NCI-H1694 (cell line): ENCODE measurements at regions not wholly inside any gene's neighbourhood (a gene's known extent, or its start where the extent isn't known, plus 50 kb on each side); places are given as distances from the start of the nearest gene placed in this dataset.

Source experiments
- DNase-seq: peaks from one replicate; lab custom pipeline; 2025; lab: John Stamatoyannopoulos, UW

- no peak for DNase-seq
Observed at GRCh38 chr4:62899646-62900364, 1509.4 kb downstream of the TECRL start.

GRCh38 chr4:62898115-62898514 lies 1511.1 kb downstream of the TECRL start:
- no peak for DNase-seq

- no peak for DNase-seq
Observed at GRCh38 chr4:62896721-62897120, 1512.5 kb downstream of the TECRL start.

DNA sequence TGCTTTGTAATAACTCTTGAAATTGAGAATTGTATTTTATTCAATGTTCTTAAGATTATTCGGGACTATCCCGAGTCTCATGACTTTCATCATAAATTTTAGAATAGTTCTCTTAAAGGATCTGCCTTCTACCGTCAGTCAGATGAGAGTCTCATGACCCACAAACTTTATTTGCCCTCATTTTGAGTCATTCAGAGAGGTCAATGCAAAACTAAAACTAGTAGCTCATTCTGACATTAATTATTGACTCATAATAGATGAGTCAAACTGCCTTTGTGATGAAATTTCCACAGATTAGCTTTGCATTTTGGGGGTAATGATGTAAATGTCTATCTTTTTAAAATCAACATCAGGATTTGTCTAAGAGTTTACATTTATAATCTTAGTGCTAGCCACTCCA lies 1527.3 kb downstream of the TECRL start:
- DNase-seq = no peak

GRCh38 chr4:62881210-62881609 lies 1528.0 kb downstream of the TECRL start:
- DNase-seq = no peak

DNA sequence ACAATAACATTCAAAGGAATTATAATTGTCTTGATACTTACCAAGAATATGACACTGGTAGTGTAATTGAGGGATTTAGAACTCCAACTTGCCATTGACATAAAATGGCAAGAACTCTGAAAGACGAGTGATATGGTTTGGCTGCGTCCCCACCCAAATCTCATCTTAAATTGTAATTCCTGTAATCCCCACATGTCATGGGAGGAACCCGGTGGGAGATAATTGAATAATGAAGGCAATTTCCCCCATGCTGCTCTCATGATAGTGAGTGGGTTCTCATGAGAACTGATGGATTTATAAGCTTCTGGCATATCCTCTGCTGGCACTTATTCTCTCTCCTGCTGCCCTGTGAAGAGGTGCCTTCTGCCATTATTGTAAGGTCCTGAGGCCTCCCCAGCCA lies 1536.4 kb downstream of the TECRL start:
- DNase-seq = no peak

- DNase-seq = no peak
Observed at GRCh38 chr4:62871078-62871477, 1538.2 kb downstream of the TECRL start.

DNA sequence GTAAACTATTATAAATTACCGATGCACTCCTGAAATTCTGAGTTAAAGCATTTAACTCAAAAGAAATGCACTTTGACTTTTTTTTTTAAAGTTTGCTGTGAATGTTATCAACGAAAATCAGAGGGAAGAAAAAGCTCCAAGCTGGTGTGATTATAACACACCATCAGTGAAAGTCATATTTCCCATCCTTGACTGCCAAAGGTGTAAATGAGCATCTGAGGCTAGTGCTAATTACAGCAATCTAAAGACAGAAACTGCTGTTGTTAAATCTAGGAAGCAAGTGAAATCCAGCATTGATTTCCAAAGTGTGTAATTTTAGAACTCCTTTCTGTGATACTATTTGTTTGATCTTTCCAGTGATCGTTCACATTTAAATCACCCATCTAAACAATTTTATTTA lies 1538.8 kb downstream of the TECRL start:
- no peak for DNase-seq

DNA sequence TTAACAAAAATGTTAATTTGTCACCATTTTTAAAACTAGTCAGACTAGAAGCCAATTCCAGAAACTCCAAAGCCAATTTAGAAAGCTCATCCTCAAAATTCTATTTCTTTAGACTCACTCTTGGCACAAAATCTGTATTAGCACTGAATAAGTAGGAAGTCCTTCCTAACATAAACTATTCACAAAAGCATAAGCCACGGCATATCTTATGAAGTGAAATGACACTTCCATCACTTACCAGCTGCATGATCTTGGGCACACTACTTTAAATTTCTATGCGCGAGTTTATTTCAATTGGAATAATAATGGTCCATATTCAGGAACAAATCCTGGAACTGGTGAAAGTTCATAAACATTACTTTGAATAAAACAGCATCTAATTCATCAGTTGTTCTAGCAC lies 1544.0 kb downstream of the TECRL start:
- DNase-seq = no peak

DNA sequence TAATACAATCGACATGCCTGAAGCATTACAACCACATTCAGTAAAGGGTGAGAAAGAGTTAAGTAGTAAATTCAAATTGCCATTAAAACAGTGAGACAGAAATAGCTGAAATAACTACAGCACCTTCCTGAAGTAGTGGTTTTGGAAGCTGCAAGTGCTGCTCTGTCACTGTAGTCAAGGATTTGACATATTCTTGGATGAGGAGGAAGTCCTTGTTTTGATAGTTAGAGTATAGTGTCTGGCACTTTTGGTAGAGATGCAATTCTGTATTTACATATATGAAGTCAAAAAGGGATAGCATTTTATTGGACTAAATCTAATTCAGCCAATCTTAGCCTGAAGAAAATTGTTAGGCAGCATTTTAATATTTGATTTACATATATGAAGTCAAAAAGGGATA lies 1559.6 kb downstream of the TECRL start:
- DNase-seq = no peak

GRCh38 chr4:62835631-62836030 lies 1573.6 kb downstream of the TECRL start:
- no peak for DNase-seq

GRCh38 chr4:62822306-62822705 lies 1586.9 kb downstream of the TECRL start:
- DNase-seq = peak; percentile 7

DNA sequence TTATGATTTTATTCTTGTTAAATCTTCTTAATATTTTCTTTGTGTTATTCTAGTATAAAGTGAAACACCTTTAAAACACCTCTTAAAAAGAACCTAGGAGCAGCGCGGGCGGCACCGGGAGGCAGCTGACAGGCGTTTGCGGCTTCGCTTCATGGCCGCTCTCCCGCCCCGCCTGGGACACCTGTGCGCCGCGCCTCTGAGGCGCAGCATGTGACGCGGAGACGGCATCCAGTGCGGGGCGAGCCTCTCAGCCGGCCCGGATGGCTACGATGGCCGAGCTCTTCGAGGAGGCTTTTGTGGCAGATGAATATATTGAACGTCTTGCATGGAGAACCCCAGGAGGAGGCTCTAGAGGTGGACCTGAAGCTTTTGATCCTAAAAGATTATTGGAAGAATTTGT lies 1592.7 kb downstream of the TECRL start:
- no peak for DNase-seq

DNA sequence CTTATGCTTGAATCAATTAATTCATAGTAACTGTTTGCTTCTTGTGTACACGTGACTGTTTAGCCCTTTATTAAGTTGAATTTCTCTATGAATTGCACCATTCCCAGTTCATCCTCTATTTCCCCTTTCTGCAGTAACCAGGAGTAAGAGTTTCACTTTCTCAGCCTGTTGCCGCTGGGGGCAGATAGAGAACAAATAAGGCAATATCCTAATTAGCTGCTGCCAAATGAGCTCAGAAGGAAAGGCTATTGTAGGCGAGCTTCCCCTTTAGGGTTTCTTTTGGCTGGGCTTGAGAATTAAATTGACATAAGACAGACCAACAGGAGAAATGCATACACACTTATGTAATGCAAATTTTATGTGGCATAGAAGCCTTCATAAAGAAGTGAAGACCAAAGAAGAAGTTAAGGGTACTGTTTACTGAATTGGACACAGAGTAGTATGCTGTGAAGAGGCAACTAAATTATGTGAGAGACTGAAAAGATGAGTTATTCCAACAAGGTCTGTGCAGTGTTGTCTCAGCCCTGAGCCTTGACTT lies 1594.7 kb downstream of the TECRL start:
- DNase-seq = no peak

DNA sequence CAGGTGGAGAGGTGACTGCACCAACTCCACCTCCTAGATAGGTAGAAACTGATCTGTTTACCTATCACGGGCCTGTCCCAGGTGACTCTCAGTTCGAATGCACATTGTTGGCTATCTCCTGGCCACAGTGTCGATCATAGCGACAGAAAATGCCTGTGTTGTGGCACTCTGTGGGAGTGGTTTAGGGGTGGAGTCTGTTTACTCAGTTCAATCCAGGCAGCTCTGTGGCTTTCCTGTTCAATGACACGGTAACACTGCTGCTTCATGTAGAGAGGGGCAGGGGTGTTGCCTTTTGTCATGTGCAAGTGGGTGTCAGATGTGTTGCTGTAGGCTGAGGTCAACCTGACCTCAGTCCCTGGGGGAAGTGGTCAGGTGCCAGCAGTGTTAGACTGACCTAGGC lies 1602.4 kb downstream of the TECRL start:
- DNase-seq = no peak

- no peak for DNase-seq
Observed at GRCh38 chr4:62804075-62804474, 1603.9 kb downstream of the ADGRL3 start.

DNA sequence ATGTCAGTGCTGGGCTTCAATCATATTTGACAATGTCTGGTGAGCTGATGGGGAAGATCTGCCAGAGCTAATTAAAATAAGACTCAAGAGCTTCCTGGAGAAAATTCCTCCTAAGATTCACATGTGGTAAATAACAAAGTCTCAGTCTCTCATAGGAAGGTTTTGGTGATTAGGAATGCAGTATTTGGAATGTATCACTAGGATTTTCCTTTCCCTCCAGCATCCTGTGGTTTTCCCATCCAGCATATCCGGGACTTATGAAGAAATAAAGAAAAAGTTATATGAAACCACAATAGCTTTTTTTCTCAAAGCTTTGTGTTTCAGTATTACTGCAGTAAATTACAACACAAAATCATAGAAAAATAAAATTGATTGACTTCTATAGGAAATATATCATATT lies 1597.1 kb downstream of the ADGRL3 start:
- DNase-seq = no peak

DNA sequence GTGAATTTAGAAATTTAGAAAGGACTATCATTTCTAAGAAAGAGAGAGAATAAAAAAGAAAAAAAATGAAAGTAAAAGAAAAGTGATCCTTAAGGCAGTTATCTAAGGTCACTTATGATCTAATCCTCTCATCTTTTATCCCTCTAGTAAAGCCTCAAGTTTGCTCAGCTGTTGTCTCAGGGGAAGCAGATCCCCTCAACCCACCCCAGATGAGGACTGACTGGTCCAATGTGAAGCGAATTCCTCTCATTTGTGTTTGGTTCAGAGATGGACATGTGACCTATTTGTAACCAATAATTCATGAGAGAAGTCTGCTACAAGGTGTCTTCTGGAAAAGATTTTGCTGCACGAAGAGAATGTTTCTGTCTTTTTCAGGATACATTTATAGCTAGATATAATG lies 1591.3 kb downstream of the ADGRL3 start:
- DNase-seq = no peak

DNA sequence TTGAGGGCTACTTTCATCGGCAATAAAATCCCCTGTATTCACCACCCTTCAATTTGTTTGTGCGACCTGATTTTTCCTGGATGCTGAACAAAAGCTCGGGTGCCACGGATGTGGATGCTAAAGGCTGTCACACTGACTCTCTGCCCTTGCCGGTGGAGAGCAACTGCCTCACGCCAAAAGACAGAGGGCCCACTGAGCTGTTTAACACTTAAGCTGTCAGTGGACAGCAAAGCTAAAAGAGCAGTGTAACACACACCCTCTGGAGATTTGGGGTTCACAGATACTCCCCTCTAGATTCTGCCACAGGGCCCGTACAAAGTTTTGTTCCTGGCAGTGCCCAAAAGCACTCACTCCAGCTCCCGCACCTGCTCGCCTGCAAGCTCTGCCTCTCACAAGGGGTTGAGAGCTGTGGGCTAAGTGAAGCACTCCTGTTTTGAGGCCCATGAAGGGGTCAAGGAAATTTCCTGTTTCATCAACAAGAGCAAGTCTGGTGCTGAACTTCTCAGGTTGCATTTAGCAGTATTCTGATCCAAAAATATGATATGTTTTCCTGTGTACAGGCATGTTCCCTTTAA lies 1571.9 kb downstream of the ADGRL3 start:
- DNase-seq = no peak

DNA sequence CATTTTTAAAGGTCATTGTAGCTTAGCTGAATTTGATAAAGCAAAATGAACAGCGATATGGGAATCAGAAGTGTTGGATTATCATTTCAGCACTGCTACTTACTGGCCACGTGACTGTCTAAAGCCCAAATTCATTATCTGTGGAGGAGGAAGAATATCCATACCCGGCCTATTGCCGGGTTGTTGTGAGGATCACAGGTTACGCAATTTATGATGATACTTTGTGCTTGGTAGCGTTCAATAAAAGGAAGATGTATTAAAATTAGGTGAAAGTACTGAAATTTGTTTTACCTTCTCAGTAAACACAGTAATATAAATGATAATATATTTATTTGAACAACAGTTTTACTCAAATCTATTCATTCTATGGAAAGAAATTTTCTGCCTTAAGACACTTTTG lies 1540.2 kb downstream of the ADGRL3 start:
- DNase-seq = no peak

- no peak for DNase-seq
Observed at GRCh38 chr4:62717154-62717553, 1517.0 kb downstream of the ADGRL3 start.

DNA sequence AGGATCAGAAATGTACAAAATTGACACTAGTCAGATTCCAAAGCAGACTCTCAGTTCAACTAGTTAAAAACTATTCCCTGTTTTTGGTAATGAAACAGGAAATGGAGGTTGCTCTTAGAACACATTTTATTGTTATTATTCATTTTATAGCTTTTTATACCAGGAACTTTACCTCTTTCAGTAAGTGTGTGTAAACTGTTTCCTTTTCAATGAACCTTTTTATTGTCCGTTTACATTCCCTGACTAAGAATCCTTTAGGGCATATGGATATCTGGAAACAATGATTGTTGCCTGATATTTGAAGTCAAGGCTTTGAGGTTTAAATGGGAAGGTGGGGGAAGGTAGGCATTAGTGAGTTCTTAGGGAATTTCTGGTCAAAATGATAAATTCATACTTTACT lies 1511.4 kb downstream of the ADGRL3 start:
- DNase-seq = no peak

GRCh38 chr4:62709618-62710252 lies 1509.6 kb downstream of the ADGRL3 start:
- peak; percentile 67 for DNase-seq
